Activated naive CD4-positive, alpha-beta T cell (primary cell): ENCODE measurements at regions not wholly inside any gene's neighbourhood (a gene's known extent, or its start where the extent isn't known, plus 50 kb on each side); places are given as distances from the start of the nearest gene placed in this dataset.
"Not testable (repeated sequence)": the region's sequence is repeated elsewhere in the genome, so short reads cannot be mapped to it uniquely, and the experiment has no call there.

Experiments used
- DNase-seq, 4 experiments: peaks; one replicate each; lab custom pipeline; 2025; lab: John Stamatoyannopoulos, UW

DNA sequence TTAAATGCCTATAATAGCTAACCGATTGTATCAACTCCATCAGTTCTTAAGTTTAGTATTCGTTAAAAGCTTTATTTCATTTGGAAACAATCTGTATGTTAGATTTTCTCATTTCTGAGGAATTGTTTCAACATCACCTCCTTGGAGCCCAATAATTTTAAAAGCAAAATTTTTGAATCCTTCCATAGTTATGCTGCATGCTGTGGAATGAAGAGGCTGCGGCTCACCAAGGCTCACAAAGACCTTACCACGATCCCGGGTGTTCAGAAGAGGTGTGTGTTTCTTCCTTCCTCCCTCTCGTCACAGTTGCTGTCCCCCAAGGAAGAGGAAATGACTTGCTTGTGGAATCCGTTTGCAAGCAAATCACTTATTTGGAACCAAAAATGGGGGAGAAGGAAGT, 143.8 kb downstream of the FGF1 start:
- DNase-seq: no peak

DNA sequence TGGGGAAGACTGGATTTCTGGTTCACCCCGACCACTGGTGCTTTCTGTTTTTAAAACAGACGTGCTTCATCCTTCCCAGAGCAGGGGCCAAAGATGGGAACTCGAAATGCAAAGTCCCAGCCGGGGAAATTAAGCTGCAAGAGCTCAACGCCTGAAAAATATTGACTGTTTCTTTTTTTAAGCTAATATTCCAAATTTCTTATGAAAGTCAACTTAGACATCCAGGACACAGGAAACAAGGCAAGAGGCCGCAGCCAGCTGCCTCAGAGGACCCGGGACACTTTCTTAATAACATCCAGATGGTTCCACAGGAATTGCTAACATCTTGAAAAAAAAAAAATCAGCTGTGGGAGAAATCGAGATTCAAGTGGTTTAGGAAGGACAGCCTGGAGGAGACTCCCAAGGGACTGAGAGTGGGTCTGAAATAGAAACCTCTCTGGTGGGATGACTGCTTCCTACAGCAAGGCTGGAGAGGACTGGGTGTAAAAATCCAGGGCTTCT, 144.9 kb downstream of the FGF1 start:
- DNase-seq: no peak

DNA sequence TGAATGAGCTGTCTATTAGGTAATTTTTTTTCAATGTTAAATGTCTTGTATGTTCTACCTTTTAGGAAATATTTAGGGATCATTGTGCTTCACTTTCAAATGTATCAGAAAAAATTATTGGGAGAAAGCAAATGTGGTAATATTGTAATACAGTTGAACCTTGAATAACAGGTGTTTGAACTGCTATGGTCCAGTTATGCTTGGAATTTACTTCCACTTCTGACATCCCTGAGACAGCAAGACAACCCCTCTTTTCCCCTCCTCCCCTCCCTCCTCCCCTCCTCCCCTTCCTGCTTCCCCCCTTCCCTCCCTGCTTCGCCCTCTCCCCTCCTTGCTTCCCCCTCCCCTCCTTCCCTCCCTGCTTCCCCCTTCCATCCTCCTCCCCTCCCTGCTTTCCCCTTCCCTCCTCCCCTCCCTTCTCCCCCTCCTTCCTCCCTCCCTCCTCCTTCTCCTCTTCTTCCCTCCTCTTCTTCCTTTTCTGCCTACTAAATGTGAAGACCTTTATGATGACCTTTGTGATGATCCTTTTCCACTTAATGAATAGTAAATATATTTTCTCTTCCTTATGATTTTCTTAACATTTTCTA, 146.6 kb downstream of the FGF1 start:
- DNase-seq: no peak

DNA sequence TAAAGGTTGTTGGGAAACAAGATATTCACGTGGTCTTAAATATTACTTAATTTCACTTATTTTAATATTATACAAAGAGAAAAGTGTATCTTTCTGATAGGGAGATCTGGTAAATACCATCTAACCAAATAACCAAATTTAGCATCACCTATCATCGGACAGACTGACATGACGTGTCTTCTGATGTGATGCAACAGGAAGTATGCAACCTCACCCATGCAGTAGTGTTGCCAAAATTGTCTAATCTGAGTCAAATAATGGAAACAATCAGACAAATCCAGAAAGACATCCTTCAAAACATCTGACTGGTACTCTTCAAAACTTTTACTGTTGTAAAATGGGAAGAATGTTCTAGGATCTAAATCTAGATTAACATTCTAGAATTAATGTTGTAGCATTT, 148.0 kb downstream of the FGF1 start:
- DNase-seq: no peak

DNA sequence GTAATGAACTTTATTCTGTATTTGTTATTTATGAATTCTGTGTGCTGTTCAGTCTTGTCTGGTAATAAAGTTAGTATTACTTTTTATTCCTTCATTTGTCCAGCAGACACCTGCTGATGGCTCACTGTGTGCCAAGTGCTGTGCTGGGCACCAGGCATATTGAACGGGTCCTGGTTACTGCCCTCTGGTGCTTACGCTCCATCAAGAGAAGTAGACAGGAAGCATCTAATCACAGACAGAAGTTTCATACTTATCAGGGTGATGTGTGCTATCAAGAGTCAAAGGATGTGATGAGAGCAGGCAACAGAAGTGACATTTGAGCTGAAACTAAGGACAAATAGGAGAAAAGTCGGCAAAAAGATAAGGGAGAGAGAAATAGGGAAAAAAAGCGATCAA, 153.1 kb downstream of the FGF1 start:
- DNase-seq: no peak

DNA sequence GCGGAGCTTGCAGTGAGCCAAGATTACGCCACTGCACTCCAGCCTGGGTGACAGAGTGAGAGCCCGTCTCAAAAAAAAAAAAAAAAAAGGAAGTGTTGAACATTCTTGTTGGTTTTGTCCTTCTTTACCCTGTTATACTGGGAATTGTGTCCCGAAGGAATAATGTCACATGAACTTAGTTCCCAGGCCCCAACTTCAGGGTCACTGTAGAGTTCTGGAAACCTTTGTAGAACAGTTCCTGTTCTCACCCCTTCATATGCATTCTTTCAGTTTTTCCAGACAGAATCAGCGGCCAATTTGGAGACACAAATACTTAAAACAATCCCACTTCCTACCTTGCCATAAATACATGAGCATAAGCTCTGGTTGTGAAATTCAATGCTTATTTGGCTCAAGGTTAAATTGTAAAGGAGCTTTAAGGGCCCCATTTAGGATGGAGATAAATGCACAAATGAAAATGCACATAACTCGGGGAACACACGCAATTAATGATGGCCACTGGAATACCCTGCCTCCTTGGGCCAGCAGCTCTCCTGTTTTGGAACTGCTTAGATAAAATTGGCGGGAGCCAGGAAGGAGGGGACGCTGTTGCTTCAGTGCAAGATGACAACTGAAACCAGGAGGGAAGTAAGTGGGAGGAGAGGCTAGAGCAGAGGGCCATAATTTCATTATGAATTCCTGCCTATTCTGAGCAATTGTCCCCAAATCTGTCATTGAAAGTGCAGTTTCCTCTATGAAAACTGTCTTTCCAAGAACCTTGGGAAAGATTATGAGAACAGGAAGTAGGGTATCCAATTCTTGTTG, 153.7 kb downstream of the FGF1 start:
- DNase-seq: no peak

DNA sequence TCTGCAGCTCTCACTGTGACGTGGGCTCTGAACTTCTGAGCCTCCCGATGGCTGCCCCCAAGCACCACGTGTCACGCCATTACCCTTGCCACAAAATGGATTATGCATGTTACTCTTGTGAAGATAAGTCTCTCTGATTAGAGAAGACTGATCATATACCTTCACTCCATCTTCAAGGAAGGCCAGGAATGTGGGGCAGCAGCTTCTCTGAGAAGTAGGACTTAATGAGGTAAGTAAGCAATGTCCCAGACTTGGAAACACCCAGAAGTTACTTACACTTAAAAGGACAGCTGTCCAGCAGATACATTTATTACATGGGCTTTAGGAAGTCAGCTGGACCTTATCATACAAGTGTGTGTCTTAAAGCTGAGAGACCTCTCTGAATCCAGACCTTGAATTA, 155.0 kb downstream of the FGF1 start:
- DNase-seq: no peak

DNA sequence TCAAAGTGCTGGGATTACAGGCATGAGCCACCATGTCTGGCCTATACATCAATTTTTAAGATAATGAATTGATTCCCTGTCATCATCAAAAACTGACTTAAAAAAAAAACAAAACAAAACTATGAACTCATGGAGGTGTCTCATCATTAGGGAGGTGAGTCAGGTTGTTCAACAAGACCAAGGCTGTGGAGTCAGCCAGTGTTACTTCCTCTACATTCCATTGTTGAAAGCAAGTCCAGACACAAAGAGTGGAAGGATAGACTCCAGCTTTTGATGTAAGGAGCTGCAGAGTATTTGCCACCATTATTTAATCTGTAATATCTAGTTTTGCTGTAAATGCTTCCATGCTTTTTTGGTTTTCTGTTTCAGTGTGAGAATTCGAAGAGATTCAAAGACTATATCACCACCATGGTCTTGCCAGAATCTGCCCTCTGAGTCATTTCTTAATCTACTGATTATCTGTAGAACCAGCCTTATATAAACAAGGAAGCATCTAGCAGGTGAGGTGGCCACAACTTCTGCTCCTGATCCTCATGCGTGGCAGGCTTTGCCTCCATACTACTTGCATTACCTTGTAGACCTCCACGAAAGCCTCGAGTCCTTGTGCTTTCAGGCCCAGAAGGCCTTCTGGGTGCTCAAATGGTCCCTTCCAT, 156.1 kb downstream of the FGF1 start:
- DNase-seq: no peak

DNA sequence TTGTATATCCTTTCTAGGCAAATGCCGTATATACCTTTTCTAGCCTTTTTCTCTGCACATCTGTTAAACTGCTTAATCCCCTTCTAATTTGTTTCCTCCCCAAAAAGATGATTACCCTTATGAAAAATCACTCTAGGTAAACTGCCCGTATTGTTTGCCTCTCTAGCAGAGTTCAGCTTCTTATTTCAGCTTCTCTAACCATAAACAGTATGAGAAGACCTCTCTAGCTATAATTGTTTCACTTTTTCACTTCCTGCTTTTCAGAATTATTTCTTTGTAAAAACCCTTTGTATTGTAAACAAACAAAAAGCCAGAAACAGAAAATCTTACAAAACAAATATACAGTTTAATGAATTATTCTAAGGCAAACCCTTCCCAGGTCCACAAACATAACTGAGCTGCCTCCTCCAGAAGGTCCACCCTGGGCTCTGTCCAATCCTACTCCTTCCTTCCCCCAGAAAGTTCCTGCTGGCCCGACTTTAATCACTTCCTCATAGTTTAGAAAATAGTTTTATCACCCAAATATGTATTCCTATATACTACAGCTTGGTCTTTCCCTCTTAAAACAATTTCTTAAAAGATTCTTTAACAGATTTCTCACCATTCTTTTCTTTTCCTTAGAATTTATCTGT, 158.1 kb downstream of the FGF1 start:
- DNase-seq: no peak

DNA sequence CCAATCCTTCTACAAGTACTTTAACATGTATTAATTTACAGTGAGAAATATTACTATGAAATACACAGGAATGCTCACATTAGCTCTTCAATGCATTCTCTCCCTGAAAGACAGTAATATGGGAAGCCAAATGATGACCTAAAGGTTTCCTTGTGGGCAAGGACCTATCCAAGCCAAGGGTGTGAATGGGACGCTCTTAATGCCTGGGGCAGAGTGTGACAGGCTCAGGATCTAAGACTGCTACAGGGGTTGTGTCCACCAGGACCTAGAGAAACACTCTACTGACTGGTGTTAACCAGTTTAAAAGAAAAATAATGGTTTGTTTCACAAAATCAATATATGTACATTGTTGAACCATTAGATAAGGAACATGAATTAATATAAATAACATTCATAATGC, 158.7 kb downstream of the FGF1 start:
- DNase-seq: no peak

DNA sequence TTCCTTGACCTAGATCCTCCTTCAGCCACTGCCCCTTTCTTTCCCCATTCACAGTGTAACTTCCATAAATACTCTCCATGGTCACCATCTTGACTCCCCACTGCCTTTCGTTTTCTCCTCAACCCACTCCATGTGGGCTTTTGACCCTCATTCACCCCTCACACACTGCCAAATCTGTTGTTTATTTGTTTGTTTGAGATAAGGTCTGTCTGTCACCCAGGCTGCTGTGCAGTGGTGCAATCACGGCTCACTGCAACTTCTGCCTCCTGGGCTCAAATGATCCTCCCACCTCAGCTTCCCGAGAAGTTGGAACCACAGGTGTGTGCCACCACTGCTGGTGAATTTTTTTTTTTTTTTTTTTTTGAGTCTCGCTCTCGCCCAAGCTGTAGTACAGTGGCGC, 162.9 kb downstream of the FGF1 start:
- DNase-seq: no peak

DNA sequence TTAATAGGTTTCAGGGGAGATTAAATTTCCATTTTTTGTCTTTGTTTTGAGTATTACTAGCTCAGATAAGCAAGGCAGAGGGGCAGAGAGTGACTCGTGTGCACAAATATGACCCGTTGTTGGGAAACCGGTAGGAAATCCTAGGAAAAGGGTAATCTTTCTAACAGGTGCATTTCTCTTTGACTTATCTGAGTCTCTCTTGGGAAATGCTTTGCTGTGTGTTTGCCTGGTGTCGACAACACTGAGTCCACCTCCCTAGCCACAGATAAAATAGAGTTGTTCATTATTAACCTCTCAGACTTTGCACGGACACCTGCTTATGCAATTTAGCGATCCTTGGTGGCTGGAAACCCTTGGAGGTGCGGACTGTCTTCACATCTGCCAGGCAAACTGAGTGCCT, 164.2 kb downstream of the FGF1 start:
- DNase-seq: no peak

DNA sequence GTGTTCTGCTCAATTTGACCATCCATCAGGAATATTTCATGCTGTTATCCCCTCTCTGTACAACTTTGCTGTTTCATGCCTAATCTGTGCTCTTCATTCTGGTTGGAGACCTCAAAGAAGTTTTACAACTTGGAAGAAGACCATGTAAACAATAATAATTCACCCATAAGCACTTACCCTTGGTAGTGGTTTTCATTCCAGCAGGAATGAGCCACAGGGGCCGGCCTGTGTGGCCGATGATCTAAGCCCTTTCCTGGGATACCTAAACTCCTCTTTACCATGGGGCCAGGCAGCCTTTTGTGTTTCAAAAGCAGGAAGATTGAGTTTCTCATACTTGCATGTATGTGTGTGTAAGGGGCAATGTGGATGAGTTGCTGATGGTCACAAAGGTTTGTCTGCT, 165.0 kb downstream of the FGF1 start:
- no peak for DNase-seq

DNA sequence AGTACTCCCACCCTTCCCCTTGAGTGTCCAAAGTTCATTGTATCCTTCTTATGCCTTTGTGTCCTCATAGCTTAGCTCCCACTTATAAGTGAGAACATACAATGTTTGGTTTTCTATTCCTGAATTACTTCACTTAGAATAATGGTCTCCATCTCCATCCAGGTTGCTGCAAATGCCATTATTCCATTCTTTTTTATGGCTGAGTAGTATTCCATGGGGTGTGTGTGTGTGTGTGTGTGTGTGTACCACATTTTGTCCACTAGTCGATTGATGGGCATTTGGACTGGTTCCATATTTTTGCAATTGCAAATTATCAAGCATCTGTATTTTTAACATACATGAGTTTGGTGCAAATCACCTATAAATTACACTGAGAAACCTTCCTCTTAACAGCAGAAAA, 166.0 kb downstream of the FGF1 start:
- DNase-seq: not testable (repeated sequence)

DNA sequence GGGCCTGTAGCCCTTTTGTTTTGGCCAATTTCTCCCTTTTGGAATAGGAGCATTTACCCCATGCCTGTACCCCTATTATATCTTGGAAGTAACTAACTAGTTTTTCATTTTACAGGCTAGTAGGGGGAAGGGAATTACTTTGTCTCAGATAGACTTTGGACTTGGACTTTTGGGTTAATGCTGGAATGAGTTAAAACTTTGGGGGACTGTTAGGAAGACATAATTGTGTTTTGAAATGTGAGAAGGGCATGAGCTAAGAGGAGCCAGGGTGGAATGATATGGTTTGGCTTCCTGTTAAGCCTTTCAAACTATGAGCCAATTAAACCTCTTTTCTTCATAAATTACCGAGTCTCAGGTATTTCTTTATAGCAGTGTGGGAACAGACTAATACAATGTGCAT, 168.1 kb downstream of the FGF1 start:
- no peak for DNase-seq

DNA sequence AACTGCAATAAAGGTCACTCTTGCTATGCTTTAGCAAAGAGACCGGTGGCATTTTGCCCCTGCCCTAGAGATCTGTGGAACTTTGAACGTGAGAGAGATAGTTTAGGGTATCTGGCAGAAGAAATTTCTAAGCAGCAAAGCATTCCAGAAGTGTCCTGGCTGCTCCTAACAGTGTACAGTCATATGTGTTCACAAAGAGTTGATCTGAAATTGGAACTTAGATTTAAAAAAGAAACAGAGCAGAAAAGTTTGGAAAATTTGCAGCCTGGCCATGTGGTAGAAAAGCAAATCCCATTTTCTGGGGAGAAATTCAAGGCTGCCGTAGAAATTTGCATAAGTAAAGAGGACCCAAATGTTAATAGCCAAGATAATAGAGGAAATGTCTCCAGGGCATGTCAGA, 169.2 kb downstream of the FGF1 start:
- no peak for DNase-seq

DNA sequence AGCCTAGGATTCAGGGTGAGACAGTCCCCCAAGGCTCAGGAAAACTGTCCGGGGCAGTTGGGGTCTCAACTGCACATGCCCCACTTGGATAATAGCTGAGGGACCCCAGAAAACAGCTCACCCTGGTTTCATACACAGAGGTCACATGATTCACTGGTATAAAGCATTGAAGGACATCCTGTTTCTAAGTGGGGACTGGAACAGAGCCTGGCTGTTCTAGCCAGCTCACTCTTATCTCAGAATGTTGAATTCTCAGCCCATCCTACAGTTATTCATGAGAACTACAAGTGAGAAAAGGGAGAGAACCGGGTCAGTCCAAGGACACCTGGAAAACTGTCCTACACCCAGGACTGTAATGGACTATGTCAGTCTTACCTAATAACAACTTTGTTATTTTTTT, 170.9 kb downstream of the FGF1 start:
- DNase-seq: no peak

DNA sequence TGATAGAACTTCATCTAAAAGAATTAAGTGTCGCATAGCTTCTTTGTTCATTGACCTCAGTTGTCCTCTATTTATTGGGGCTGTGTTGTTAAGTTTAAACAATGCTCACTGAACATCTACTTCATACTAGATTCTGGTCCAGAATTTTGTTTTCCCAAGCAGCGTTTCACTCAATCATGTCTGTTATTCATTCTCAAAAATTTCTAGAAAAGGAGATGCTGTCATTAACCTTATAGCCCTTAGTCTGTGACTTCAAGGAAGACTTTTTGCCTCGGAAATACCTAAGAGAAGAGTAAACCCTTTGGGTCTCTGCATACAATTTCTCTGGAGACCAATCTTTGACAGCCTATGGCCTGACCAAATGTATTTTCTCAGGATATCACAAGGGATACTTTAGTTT, 171.7 kb downstream of the FGF1 start:
- no peak for DNase-seq

DNA sequence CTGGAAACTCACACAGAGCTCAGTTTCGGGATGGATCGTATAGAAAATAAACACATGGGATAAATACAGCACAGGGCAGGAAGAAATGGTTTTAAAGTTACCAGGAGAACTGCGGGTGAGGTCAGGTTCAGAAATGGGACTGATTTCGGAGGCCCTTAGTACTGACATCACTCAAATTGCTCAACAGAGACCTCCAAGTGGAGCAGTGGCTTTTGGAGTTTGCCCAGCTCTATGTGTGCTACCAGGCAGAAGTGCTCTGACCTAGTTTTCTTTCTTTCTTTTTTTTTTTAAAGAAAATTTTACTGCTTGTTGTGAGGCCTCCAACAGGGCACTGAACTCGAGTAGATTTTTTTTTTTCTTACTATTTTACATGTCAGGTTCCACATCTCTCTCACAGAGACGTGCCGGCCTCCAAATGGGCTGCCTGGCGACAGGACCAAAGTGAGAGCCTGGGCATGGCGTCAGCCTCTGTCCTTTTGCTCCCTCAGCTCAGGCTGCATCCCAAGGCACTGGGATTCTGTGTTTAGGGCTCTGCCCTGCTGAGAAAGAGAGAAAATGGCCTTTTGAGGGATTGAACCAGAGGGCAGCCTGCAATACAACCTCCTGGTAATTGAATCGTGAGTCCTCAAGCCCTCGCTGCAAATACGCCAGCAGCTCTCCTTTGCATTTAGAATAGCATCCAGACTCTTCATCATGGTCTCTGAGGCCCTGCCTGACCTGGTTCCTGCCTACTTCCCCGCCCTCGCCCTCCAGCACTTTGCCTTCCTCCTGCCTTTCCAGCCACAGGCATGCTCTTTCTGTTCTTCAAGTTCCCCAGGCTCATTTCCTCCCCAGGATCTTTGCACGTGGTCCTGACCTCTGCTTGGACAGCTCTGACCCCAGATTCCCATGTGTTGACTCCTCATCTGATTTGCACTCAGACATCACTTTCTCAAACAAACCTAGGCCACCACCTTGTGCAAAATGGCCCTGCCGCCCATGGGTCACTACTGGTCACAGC, 173.5 kb downstream of the FGF1 start:
- no peak for DNase-seq

DNA sequence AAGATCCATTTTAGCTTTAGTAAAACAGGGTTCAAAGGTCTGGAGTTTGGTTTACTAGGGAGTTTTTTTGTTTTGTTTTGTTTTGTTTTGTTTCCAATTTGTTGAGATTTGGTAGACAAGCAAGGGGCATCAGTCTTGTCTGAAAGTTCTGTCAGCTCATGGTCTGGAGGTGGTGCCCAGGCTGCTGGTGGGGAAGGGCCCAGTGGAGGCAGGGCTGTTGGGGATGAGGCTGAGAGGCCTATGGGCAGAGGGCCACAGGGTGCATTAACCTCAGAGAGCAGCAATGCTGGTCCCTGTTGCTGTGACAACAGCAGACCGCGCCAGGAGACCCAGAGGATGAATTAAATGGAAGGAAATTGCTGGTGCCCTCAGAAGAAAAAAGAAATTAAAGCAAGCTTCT, 174.5 kb downstream of the FGF1 start:
- no peak for DNase-seq

DNA sequence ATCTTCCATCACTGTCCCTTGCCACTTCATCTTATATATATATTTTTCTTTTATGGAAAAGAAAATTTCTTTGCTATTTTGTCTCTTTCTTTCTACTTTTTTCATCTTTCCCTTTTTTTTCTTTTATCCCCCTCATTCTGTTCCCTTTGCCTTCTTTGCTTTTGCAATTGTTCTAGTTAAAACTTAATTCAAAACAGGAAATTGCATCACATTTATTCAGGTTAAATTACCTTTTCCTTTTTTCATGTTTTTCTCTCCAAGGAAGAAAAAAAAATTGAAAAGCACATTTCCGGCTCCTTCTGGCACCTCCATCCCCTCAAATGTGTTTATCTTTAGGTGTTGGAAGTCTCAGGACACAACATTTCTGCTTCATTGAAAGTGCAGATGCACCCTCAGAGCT, 176.9 kb downstream of the FGF1 start:
- no peak for DNase-seq

DNA sequence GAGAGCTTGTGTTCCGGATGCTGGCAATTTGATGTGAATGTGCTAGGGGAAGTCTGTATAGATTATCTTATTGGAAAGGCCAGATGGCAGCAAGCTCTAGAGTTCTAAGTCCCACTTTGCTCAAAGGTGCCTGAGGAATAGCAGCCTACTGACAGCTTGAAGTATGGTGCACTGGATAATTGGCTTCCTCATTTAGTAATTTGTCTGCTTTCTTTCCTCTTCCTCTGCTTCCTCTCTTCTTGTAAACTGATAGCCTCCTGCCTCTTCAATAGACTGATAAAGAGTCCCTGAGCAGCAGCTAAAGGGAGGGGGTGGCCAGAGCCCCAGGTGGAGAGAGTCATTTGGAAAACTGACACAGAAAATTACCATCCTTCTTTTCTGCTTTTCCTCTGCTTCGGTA, 177.3 kb downstream of the FGF1 start:
- DNase-seq: no peak
